A673 (cell line): ENCODE measurements at regions not wholly inside any gene's neighbourhood (a gene's known extent, or its start where the extent isn't known, plus 50 kb on each side); places are given as distances from the start of the nearest gene placed in this dataset.

Experiments used
- EZH2 ChIP-seq: fragments of 200-600 bp; sonication (generic); IDR thresholded peaks from 2 replicates; pipeline ENCODE4 v1.6.1; 2017; ENCODE audit warnings: borderline replicate concordance, low read depth, mild to moderate bottlenecking, mixed read lengths, antibody characterized with exemption, low read length; ENCODE audit not compliant: poor library complexity, severe bottlenecking
- TF ChIP-seq, protein P1 (sequence below): fragments of 300-800, 200-600 bp; sonication (generic); conservative IDR thresholded peaks from 2 replicates; pipeline ENCODE4 v1.5.1; 2017; ENCODE audit warnings: low read depth, mild to moderate bottlenecking, antibody characterized with exemption, low read length, moderate library complexity, mixed read lengths

DNA sequence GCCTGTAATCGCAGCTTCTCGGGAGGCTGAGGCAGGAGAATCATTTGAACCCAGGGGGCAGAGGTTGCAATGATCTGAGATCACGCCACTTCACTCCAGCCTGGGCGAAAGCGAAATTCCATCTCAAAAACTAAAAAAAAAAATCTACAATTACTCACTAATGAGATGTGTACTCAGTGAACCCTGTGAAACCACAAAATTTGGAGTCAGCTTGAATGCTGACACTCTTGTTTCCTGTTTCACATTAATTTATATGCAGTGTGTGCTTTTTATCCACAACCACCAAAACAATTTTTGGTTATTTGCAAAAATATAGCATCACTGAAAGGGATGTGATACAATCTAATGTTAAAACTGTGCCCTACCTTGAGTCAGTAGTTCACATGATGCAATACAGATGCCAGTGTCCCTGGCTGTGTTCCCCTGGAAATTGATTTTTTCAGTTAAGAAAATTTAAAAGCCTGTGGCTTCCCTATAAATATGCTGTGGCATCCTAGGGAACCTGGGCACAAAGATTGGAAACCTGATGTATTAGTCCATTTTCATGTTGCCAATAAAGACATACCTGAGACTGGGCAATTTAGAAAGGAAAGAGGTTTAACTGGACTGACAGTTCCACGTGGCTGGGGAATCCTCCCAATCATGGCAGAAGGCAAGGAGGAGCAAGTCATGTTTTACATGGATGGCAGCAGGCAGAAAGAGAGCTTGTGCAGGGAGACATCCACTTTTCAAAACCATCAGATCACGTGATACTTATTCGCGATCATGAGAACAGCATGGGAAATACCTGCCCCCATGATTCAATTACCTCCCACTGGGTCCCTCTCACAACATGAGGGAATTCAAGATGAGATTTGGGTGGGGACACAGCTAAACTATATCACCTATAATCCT, 337.5 kb upstream of the NT5C1B start:
- TF ChIP-seq, protein P1, sequence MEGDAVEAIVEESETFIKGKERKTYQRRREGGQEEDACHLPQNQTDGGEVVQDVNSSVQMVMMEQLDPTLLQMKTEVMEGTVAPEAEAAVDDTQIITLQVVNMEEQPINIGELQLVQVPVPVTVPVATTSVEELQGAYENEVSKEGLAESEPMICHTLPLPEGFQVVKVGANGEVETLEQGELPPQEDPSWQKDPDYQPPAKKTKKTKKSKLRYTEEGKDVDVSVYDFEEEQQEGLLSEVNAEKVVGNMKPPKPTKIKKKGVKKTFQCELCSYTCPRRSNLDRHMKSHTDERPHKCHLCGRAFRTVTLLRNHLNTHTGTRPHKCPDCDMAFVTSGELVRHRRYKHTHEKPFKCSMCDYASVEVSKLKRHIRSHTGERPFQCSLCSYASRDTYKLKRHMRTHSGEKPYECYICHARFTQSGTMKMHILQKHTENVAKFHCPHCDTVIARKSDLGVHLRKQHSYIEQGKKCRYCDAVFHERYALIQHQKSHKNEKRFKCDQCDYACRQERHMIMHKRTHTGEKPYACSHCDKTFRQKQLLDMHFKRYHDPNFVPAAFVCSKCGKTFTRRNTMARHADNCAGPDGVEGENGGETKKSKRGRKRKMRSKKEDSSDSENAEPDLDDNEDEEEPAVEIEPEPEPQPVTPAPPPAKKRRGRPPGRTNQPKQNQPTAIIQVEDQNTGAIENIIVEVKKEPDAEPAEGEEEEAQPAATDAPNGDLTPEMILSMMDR, result no peak
- TF ChIP-seq EZH2, result no peak
